B cell (primary cell): ENCODE measurements at regions not wholly inside any gene's neighbourhood (a gene's known extent, or its start where the extent isn't known, plus 50 kb on each side); places are given as distances from the start of the nearest gene placed in this dataset.

Experiments used
- ATAC-seq: fragments of 200-7000 bp; cut with Tn5 transposase; one replicate; pipeline ENCODE4 v1.10.0; 2021; ENCODE audit warnings: low read depth, mild to moderate bottlenecking, moderate number of reproducible peaks, moderate library complexity
- CTCF ChIA-PET: fragments of 350-600 bp; sonication (Branson Sonifier 250); formaldehyde crosslinking; loops from one replicate; lab custom pipeline; 2021; ENCODE audit warnings: antibody characterized with exemption, inconsistent platforms; lab: Charles Lee
- POLR2A ChIA-PET: fragments of 350-600 bp; sonication (Branson Sonifier 250); formaldehyde crosslinking; loops from one replicate; lab custom pipeline; 2021; ENCODE audit warnings: antibody characterized with exemption; lab: Charles Lee
- DNase-seq: peaks from one replicate; pipeline ENCODE4 v3.0.0; 2013
- H2AFZ ChIP-seq: 2 replicates; pipeline ENCODE4 v1.6.1; 2012; ENCODE audit warnings: mild to moderate bottlenecking, low read depth, low read length; ENCODE audit not compliant: insufficient read depth, poor library complexity, severe bottlenecking
- H3K27ac ChIP-seq, 2 donors: 1 replicate in 1 of 2; 2 replicates in 1 of 2; pipeline ENCODE4 v1.5.1; 2012 to 2013; ENCODE audit warnings: low read length in 2 of 2, mild to moderate bottlenecking in 2 of 2, moderate library complexity in 1 of 2
- H3K27me3 ChIP-seq, 4 experiments: fragments of 200-600 bp in 1 of 4; sonication (generic) in 1 of 4; replicated peaks in 1 of 4; 1 replicate in 2 of 4; 2 replicates in 2 of 4; pipeline versions ENCODE4 v1.6.1 to v1.7.0; 2013 to 2016; ENCODE audit warnings: low read length in 3 of 4, mild to moderate bottlenecking in 2 of 4, mixed read lengths in 1 of 4, moderate library complexity in 1 of 4; ENCODE audit not compliant: insufficient read depth in 4 of 4, control insufficient read depth in 3 of 4; ENCODE audit errors: control extremely low read depth in 1 of 4
- H3K36me3 ChIP-seq, 2 experiments: replicated peaks in 1 of 2; 1 replicate in 1 of 2; 2 replicates in 1 of 2; pipeline versions ENCODE4 v1.6.1 to v1.7.1; 2013; ENCODE audit warnings: low read length in 1 of 2; ENCODE audit not compliant: insufficient read depth in 2 of 2, control insufficient read depth in 1 of 2; ENCODE audit errors: control extremely low read depth in 1 of 2, extremely low read depth in 1 of 2
- H3K4me1 ChIP-seq, 2 donors: fragments of 200-600 bp in 1 of 2; sonication (generic) in 1 of 2; 1 replicate in 1 of 2; 2 replicates in 1 of 2; pipeline versions ENCODE4 v1.5.1 to v1.6.1; 2013 to 2017; ENCODE audit warnings: low read length in 2 of 2; ENCODE audit not compliant: control insufficient read depth in 2 of 2, insufficient read depth in 2 of 2
- H3K4me2 ChIP-seq: replicated peaks from 2 replicates; pipeline ENCODE3; 2012; ENCODE audit warnings: mild to moderate bottlenecking, low read depth, low read length; ENCODE audit not compliant: poor library complexity, severe bottlenecking
- H3K4me3 ChIP-seq, 5 experiments: fragments of 200-600 bp in 1 of 5; sonication (generic) in 1 of 5; 1 replicate in 3 of 5; 2 replicates in 2 of 5; pipeline versions ENCODE4 v1.5.1 to v1.7.0; 2011 to 2016; ENCODE audit warnings: low read length in 4 of 5, mild to moderate bottlenecking in 4 of 5, low read depth in 2 of 5, control low read depth in 1 of 5, moderate library complexity in 1 of 5; ENCODE audit not compliant: insufficient read depth in 1 of 5; ENCODE audit errors: control extremely low read depth in 1 of 5, extremely low read depth in 1 of 5
- H3K79me2 ChIP-seq: fragments of 200-600 bp; sonication (generic); one replicate; pipeline ENCODE4 v1.6.0; 2016; ENCODE audit warnings: low read length; ENCODE audit not compliant: control insufficient read depth, insufficient read depth
- H3K9ac ChIP-seq: fragments of 200-600 bp; sonication (generic); 2 replicates; pipeline ENCODE4 v1.6.1; 2017; ENCODE audit warnings: mild to moderate bottlenecking, low read length, moderate library complexity
- H3K9me3 ChIP-seq, 3 donors: one replicate each; pipeline versions ENCODE4 v1.6.1 to v1.7.1; 2013; ENCODE audit warnings: low read length in 2 of 3; ENCODE audit not compliant: control insufficient read depth in 2 of 3, insufficient read depth in 1 of 3; ENCODE audit errors: control extremely low read depth in 1 of 3
- H4K20me1 ChIP-seq: 2 replicates; pipeline ENCODE4 v1.6.0; 2012; ENCODE audit warnings: mild to moderate bottlenecking, low read length; ENCODE audit not compliant: insufficient read depth, control insufficient read depth, poor library complexity, severe bottlenecking
- H3K27ac Mint-ChIP-seq: one replicate; pipeline ENCODE4 v1.8.0; 2021; ENCODE audit warnings: mixed read lengths
- H3K27me3 Mint-ChIP-seq: one replicate; pipeline ENCODE4 v1.8.0; 2021; ENCODE audit warnings: mixed read lengths
- H3K4me1 Mint-ChIP-seq: one replicate; pipeline ENCODE4 v1.8.0; 2021; ENCODE audit warnings: mixed read lengths
- H3K4me3 Mint-ChIP-seq: one replicate; pipeline ENCODE4 v1.8.0; 2021; ENCODE audit warnings: mixed read lengths
- H3K9me3 Mint-ChIP-seq: one replicate; pipeline ENCODE4 v1.8.0; 2022; ENCODE audit warnings: mixed read lengths; ENCODE audit not compliant: insufficient read depth
- EZH2 ChIP-seq: IDR thresholded peaks from 2 replicates; pipeline ENCODE4 v1.6.1; 2012; ENCODE audit warnings: borderline replicate concordance, low read depth, mild to moderate bottlenecking, moderate library complexity, low read length; ENCODE audit not compliant: insufficient read depth, poor library complexity, severe bottlenecking
- WGBS: methylation state at CpG from one replicate; pipeline ENCODE4 v1.1.5; 2013; ENCODE audit warnings: missing lambda C conversion rate; ENCODE audit not compliant: insufficient coverage; 5-methylcytosine and 5-hydroxymethylcytosine counted together
- intact Hi-C: fragments of 100-400 bp; cut with micrococcal nuclease; formaldehyde crosslinking; loops from one replicate; pipeline ENCODE4 v1.10.0; 2022
- TF ChIP-seq, protein P1 (sequence below): fragments of 200-600 bp; IDR thresholded peaks from one replicate; pipeline ENCODE4 v1.8.0; 2022; ENCODE audit warnings: antibody characterized with exemption, mild to moderate bottlenecking

- H3K27ac ChIP-seq: no peak overlapping the region
These were observed 152.0 kb downstream of the ERCC6L2 start for GRCh38 chr9:96027251-96028131.

More at GRCh38 chr9:96027251-96028131, 152.0 kb downstream of the ERCC6L2 start:
- Histone ChIP-seq H3K4me3 (no peak overlapping the region), H3K79me2 (no peaks in the 10 kb centered on the region), H3K9me3 (peaks cover 0 to 9% (median 0%) of the 10 kb centered on the region in 3 donors), H3K27me3 (peaks cover 0 to 46% (median 24%) of the 10 kb centered on the region in 4 experiments), H3K4me1 (peaks cover 4 to 10% of the 10 kb centered on the region in 2 donors), H4K20me1 (no peaks in the 10 kb centered on the region), H3K36me3 (no peaks in the 10 kb centered on the region), H3K9ac (no peak overlapping the region), H2AFZ (no peak overlapping the region), H3K4me2 (peak overlapping the region; percentile 30)
- no peaks in the 10 kb centered on the region for H3K9me3 Mint-ChIP-seq
- no peak overlapping the region for H3K27ac Mint-ChIP-seq
- no peak overlapping the region for H3K4me3 Mint-ChIP-seq
- intact Hi-C loops: no loop called here
- no peak for TF ChIP-seq EZH2
- TF ChIP-seq, protein P1, sequence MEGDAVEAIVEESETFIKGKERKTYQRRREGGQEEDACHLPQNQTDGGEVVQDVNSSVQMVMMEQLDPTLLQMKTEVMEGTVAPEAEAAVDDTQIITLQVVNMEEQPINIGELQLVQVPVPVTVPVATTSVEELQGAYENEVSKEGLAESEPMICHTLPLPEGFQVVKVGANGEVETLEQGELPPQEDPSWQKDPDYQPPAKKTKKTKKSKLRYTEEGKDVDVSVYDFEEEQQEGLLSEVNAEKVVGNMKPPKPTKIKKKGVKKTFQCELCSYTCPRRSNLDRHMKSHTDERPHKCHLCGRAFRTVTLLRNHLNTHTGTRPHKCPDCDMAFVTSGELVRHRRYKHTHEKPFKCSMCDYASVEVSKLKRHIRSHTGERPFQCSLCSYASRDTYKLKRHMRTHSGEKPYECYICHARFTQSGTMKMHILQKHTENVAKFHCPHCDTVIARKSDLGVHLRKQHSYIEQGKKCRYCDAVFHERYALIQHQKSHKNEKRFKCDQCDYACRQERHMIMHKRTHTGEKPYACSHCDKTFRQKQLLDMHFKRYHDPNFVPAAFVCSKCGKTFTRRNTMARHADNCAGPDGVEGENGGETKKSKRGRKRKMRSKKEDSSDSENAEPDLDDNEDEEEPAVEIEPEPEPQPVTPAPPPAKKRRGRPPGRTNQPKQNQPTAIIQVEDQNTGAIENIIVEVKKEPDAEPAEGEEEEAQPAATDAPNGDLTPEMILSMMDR: no peak
- ATAC-seq: no peak
- peaks cover 73% of the 10 kb centered on the region for H3K27me3 Mint-ChIP-seq
- WGBS: 11% methylated on average over 69 of the region's 72 CpGs
- ChIA-PET POLR2A (no interaction called here), CTCF (no interaction called here)
- DNase-seq: no peak
- H3K4me1 Mint-ChIP-seq: peaks cover 7% of the 10 kb centered on the region
